ENCODE measurements at regions not wholly inside any gene's neighbourhood (a gene's known extent, or its start where the extent isn't known, plus 50 kb on each side); places are given as distances from the start of the nearest gene placed in this dataset.
"Not testable (repeated sequence)": the region's sequence is repeated elsewhere in the genome, so short reads cannot be mapped to it uniquely, and the experiment has no call there.

- no peak for DNase-seq
Observed at GRCh38 chr4:79266136-79266535, 59.7 kb downstream of the NAA11 start.

DNA sequence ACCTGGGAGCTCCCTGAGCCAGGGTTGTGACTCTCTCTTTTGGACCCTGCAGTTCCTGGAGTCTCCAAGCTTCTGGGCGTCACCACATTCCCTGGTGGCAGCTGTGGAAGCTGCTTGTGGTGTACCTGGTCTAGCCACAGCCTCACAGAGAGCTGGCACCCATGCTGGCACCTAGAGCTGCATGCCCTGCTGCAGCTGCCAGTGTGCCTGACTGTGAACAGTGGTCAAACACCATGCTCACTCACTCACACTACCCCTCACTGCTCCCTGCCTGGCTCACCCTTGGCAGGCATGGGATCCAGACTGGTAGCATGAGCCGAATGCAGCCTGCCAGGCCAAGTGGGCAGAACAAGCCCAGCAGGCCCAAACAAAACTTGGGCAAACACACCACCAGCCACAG lies 66.6 kb downstream of the NAA11 start:
- DNase-seq = no peak

- no peak for DNase-seq
Observed at GRCh38 chr4:79258614-79259176, 67.2 kb downstream of the NAA11 start.

- DNase-seq = no peak
Observed at GRCh38 chr4:79257953-79258613, 67.8 kb downstream of the NAA11 start.

- no peak for DNase-seq
Observed at GRCh38 chr4:79255793-79256192, 70.1 kb downstream of the NAA11 start.

DNA sequence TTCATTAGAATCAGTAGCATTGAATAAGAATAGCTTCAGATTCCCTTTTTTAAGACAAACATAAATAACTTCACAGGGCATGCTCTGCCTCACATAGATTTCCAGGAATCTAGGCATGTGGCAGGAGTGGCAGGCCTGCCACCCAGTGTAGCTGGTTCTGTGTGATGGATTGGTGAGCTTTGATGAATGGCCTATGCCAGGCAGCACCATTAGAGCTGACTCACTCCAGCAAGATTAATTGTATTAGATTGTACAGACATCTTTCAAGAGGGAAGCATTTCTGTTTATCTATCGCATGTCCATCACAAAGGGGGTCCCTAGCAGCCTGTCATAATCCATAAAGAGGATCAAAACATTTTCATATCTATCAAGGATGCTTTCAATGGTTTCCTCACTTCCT lies 71.9 kb downstream of the NAA11 start:
- no peak for DNase-seq

- DNase-seq = no peak
Observed at GRCh38 chr4:79253168-79253567, 72.7 kb downstream of the NAA11 start.

GRCh38 chr4:79250887-79251286 lies 75.0 kb downstream of the NAA11 start:
- no peak for DNase-seq

DNA sequence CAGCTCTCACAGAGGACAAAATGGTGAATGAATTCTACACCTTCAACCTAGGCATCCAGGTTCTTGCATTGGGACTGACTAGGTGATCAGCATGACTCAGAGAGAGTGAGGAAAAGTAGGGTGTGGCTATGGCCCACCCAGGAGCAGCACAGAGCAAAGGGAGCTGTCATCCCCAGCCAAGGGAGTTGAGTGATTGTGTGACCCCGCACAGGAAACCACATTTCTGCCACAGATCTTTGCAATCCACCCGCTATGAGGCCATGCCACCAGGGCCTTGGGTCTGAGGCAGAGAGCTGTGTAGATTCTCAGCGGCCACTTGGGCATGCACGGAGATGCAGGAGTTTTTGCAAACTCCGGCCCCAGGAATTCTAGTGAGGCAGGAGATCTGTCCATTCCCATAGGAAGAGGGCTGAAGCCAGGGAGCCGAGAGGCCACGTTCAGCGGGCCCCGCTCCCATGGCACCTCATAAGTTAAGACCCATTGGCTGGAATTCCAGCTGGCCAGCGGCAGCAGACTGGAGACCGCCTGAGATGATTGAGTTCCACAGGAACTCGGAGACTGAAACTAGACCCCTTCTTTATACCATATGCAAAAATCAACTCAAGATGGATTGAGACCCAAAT lies 75.9 kb downstream of the NAA11 start:
- no peak for DNase-seq

DNA sequence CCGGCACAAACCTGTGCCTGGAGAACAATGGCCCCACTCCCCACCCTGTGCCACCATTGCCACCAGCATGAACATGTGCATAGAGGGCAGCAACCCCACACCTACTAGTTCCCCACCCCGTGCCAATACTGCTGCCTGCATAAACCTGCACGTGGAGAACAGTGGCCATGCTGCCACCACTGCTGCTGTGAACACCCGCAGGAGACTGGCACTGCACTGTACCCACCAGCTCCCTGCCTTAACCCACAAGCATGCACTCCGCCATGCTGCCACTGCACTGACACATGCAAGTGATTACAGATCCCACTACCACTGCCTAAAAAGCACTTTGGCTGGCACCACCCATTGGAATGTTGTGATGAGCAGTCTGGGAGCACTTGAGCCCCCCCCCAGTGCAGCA lies 77.3 kb downstream of the NAA11 start:
- no peak for DNase-seq

DNA sequence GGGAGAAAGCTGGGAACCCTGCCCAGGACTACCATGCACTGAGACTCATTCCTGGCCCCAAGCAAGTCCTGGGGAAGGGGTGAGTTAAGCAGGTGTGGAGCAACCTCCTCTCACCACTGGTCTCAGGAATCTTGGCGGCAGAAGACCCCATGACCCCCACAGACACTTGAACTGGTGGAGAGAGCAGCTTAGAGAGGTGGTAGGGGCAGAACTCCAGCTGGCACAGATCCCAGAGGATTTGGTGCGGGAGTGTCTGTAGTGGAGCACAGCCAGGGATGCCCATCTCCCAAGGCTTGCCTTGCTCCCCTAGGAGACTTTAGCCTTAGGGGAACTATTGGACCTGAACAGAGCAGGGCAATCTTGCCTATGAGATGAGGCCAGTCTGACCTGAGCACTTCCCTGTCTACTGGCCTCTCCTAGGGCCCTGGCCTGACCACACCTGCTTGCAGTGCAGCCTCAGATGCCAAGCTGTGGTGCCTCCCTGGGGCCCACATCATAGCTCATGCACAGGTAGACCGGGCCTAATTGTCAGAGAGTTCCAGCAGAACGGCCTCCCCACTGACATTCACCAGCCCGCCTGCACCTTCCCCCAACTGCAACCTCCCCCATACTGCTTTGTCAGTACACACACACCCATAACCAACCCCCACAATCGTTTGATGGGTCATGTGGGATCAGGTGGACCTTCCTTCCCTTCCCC lies 78.0 kb downstream of the NAA11 start:
- no peak for DNase-seq

GRCh38 chr4:79245200-79245940 lies 80.5 kb downstream of the NAA11 start:
- DNase-seq = not testable (repeated sequence)

GRCh38 chr4:79241846-79242245 lies 84.0 kb downstream of the NAA11 start:
- DNase-seq = no peak

DNA sequence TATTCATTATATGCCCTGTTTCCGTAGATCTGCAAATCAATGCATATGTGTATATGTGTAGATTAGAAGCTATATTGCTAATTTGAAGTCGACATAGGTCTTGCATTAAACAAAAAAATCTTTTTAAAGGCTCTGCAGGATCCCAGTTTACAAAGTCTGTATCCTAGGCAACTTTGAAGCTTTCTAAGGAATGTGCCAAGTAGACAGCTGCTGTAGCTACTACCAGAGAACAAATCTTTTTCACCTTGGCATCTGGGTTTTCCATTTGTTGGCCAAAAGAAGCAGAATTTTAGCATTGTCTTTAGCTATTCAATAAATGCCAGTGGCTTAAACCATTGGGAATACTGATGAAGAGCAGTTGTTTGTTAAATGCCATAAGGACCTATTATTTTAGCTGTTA lies 88.0 kb downstream of the NAA11 start:
- DNase-seq = no peak

DNA sequence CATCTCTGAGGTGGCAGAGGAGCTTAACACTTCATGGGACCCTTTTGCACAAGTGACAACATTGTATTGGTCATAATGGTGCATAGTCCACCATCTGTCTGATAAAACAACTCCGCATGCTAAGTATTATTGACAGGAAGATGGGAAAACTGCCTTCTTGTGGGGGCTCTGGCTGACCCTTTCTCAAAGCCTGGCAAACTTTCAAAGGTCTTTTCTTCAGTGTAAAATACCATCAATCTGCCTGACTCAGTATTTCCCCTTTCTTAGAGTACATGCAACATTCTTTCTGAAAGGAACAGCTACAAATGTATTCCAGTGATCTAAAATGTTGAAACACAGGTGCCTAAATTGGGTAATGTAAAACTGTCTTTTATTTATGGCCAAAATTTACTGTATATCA lies 89.1 kb downstream of the NAA11 start:
- DNase-seq = no peak

- DNase-seq = peak; percentile 10
Observed at GRCh38 chr4:79235095-79235494, 90.8 kb downstream of the NAA11 start.

DNA sequence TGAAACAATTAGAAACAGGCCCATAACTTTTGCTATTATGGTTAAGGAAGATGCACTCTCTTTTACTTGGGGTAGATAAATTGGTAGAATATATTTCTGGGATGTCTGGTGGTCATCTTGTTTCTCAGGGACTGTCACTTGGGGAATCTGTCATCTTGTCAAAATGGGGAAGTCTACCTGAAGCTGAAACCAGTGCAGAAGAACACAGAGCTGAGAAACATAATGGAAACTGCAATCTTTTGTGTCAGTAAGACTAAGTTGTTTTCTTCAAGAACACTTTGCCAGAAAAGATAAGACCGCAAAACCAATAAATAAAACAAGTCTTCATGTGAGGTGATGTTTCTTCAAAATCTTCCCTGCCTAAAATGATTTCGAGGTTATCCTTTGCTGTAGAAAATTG lies 92.0 kb downstream of the NAA11 start:
- DNase-seq = no peak

DNA sequence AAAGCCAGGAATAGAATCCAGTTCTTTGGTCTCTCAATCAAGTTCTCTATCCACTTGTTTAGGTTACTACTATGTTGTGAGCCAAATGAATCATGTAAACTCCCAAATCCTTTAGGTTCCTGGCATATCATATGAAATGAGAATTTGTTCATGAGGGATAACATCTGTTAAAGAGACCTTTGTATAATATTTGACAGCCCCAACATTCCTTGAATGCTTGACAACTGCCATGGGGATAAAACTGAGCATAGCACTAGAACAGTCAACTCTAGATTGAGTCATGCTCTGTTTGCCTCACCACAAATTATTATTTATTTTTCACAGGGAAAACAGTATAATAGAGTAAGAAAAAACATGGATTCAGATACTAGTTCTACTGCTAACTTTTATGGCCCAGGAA lies 93.3 kb downstream of the NAA11 start:
- DNase-seq = no peak

DNA sequence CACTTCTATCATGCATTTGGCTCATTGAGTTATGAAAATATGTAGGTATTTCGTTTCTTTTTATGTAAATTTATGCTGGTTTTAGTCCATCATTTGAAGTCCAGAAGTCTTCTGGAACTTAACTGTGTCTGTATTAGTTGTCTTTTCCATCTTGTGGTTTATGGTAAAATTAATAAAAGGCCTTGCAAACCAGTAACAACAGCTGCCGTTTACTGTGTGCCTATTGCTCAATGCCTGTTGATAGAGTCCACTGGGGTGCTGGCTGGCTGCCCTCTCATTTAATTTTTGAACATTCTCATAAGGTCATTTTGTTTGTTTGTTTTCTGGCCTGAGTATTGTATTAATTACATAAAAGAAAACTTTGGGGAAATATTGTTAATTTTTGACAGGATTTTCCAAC lies 98.0 kb downstream of the NAA11 start:
- DNase-seq = no peak

DNA sequence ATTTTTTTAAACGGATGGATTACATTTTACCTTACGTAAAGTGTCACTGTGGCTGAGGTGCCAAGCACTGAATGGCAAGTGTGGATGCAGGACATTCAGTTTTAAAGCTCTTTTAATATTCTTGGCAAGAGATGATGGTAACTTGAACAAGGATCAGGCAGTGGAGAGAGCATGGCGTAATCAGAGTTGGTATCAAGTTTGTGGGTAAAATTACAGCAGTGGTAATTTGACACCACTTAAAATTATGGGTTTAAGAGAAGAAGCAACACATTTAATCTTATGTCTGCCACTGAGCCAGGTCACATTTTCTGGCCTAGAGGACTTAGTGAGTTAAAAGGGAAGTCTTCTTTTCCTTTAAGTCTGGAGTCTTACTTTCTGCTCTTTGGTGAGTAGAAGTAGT lies 100.5 kb downstream of the NAA11 start:
- no peak for DNase-seq

- no peak for DNase-seq
Observed at GRCh38 chr4:79224777-79225104, 101.1 kb downstream of the NAA11 start.

GRCh38 chr4:79223993-79224776 lies 101.7 kb downstream of the NAA11 start:
- DNase-seq = no peak

GRCh38 chr4:79217025-79217424 lies 108.8 kb downstream of the NAA11 start:
- no peak for DNase-seq
